Bronchial epithelial cell (primary cell): ENCODE measurements at regions not wholly inside any gene's neighbourhood (a gene's known extent, or its start where the extent isn't known, plus 50 kb on each side); places are given as distances from the start of the nearest gene placed in this dataset.

Source experiments
- DNase-seq: peaks from one replicate; pipeline ENCODE4 v3.0.0-alpha.2; 2010; ENCODE audit warnings: low read depth
- FAIRE-seq: peaks from 2 replicates; lab custom pipeline; 2011; peaks lifted over from hg19 to GRCh38; lab: Jason Lieb, UNC
- H3K27me3 ChIP-seq: 2 replicates; pipeline ENCODE4 v1.5.1; 2011; ENCODE audit warnings: low read length; ENCODE audit not compliant: control insufficient read depth, insufficient read depth
- H3K36me3 ChIP-seq: 2 replicates; pipeline ENCODE4 v1.5.1; 2011; ENCODE audit warnings: low read length; ENCODE audit not compliant: control insufficient read depth, insufficient read depth
- H3K4me3 ChIP-seq: 2 replicates; pipeline ENCODE4 v1.5.1; 2011; ENCODE audit warnings: mild to moderate bottlenecking, low read depth, low read length, control low read depth
- TF ChIP-seq, protein P1 (sequence below): IDR thresholded peaks from 2 replicates; pipeline ENCODE4 v1.5.1; 2011; ENCODE audit warnings: mild to moderate bottlenecking, moderate library complexity, low read length, control low read depth, inconsistent platforms; ENCODE audit not compliant: insufficient read depth, severe bottlenecking

DNA sequence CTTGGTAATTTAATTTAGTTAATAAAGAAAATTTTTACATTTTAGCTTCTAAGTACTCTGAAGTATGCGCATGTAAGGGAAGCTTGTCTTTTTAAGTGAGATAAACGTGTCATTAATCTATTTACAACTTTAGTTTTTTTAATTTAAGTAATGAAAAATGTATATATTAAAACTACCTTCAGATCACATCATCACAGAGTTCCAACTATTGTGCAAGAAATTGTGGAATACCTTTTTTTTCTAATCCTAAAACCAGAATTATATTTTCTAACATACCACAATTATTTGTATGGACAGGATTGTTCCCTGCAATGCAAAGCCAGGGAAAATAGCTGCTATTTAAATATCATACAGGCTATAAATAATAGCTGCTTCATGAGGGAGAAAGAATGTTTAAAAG, 303.2 kb upstream of the KCND2 start:
- DNase-seq (no peak), FAIRE-seq (no peak)
- H3K4me3 ChIP-seq = no peak overlapping the region
- no peaks in the 10 kb centered on the region for H3K36me3 ChIP-seq
- TF ChIP-seq, protein P1, sequence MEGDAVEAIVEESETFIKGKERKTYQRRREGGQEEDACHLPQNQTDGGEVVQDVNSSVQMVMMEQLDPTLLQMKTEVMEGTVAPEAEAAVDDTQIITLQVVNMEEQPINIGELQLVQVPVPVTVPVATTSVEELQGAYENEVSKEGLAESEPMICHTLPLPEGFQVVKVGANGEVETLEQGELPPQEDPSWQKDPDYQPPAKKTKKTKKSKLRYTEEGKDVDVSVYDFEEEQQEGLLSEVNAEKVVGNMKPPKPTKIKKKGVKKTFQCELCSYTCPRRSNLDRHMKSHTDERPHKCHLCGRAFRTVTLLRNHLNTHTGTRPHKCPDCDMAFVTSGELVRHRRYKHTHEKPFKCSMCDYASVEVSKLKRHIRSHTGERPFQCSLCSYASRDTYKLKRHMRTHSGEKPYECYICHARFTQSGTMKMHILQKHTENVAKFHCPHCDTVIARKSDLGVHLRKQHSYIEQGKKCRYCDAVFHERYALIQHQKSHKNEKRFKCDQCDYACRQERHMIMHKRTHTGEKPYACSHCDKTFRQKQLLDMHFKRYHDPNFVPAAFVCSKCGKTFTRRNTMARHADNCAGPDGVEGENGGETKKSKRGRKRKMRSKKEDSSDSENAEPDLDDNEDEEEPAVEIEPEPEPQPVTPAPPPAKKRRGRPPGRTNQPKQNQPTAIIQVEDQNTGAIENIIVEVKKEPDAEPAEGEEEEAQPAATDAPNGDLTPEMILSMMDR = no peak
- no peaks in the 10 kb centered on the region for H3K27me3 ChIP-seq

DNA sequence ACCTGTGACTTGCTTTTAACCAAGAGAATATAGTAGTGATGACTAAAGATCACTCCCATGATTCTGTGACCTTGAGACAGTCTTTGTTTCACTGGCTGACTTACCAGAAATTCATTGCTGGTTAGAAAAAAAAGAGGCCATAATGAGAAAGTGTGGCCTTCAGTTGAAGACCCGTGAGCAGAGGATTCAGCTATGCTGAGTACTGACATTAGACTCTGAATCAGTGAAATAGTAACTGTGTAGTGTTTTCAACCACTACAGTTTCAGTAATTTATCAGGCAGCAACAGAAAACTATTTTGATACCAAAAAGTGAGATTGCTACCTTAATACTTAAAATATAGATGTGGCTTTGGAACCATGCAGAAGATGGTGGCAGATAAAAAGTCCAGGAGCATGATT, 298.0 kb upstream of the KCND2 start:
- DNase-seq (peak; percentile 20), FAIRE-seq (no peak)
- no peak overlapping the region for H3K4me3 ChIP-seq

DNA sequence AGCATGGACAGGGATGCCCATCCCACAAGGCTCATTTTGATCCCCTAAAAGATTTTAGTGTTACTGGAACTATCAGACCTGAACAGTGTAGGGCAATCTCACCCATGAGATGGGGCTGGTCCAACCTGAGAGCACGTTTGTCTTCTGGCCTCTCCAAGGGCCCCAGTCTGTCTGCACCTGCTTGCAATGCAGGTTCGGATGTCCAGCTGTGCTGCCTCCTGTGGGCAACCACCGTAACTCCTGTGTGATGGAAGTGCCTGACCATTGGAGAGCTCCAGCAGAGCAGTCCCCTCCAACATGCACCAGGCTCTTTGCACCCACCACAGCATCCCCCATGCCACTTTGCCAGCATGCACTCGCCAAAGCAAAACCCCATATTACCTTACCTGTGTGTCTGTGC, 290.1 kb upstream of the KCND2 start:
- H3K4me3 ChIP-seq = no peak overlapping the region
- FAIRE-seq (no peak), DNase-seq (no peak)
- no peaks in the 10 kb centered on the region for H3K27me3 ChIP-seq
- H3K36me3 ChIP-seq = no peaks in the 10 kb centered on the region
- TF ChIP-seq, protein P1 = no peak

More for the DNA sequence above, 298.0 kb upstream of the KCND2 start:
- no peaks in the 10 kb centered on the region for H3K36me3 ChIP-seq
- TF ChIP-seq, protein P1 = no peak
- H3K27me3 ChIP-seq = no peaks in the 10 kb centered on the region

DNA sequence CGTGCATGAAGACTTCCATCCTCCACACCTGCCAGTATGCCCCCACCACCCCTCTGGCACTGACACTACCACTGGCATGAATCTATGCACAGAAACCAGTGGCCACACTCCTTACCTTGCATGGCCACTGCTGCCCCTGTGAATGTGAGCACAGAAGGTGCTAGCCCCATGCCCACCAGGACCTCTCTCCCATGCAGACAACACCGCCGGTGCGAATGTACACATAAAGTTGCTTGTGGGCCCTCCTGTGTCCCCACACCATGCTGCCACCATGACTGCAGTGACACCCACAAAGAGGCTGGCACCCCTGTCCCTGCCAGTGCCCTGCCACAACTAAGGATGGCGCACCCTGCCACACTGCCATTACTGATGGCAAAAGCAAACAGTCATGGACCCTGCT, 289.5 kb upstream of the KCND2 start:
- no peaks in the 10 kb centered on the region for H3K27me3 ChIP-seq

DNA sequence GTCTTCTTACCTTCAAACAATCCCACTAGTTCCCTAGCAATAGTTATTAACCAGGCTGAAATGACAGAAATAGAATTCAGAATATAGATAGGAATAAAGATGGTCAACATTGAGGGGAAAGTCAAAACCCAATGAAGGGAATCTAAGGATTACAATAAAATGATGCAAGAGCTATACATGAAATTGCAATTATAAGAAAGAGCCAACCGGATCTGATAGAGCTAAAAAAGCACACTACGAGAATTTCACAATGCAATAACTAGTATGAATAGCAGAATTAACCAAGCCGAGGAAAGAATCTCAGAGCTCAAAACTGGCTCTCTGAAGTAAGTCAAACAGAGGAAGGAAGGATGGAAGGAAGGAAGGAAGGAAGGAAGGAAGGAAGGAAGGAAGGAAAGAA, 288.7 kb upstream of the KCND2 start:
- DNase-seq (no peak), FAIRE-seq (no peak)
- H3K36me3 ChIP-seq = no peaks in the 10 kb centered on the region
- TF ChIP-seq, protein P1 = no peak
- H3K27me3 ChIP-seq = no peaks in the 10 kb centered on the region
- no peak overlapping the region for H3K4me3 ChIP-seq

More for the DNA sequence above, 289.5 kb upstream of the KCND2 start:
- TF ChIP-seq, protein P1 = no peak
- no peaks in the 10 kb centered on the region for H3K36me3 ChIP-seq
- no peak overlapping the region for H3K4me3 ChIP-seq
- FAIRE-seq (no peak), DNase-seq (no peak)

DNA sequence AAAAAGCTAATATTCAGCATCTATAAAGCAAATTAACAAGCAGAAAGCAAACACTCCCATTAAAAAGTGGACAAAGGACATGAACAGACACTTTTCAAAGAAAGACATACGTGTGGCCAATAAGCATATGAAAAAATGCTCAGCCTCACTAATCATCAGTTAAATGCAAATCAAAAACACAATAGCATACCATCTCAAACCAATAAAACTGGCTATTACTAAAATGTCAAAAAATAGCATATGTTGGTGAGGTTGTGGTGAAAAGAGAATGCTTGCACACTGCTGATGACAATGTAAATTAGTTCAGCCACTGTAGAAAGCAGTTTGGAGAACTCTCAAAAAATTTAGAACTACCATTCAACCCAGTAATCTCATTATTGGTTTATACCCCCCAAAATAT, 284.6 kb upstream of the KCND2 start:
- DNase-seq (no peak), FAIRE-seq (no peak)
- TF ChIP-seq, protein P1 = no peak
- no peak overlapping the region for H3K4me3 ChIP-seq
- no peaks in the 10 kb centered on the region for H3K36me3 ChIP-seq
- H3K27me3 ChIP-seq = no peaks in the 10 kb centered on the region
